SK-N-SH (cell line): ENCODE measurements at regions not wholly inside any gene's neighbourhood (a gene's known extent, or its start where the extent isn't known, plus 50 kb on each side); places are given as distances from the start of the nearest gene placed in this dataset.

Experiments used
- CTCF ChIP-seq: fragments of 200-600 bp; sonication (generic); IDR thresholded peaks from 2 replicates; pipeline ENCODE4 v1.6.1; 2017; ENCODE audit warnings: antibody characterized with exemption, mild to moderate bottlenecking, moderate library complexity
- EP300 ChIP-seq, 2 experiments: IDR thresholded peaks; 2 replicates each; pipeline versions ENCODE4 v1.4.0 to v1.6.1; 2012; ENCODE audit warnings: borderline replicate concordance in 1 of 2, low read depth in 1 of 2, low read length in 1 of 2
- GABPA ChIP-seq: IDR thresholded peaks from 2 replicates; pipeline ENCODE4 v1.4.0; 2012; ENCODE audit warnings: low read depth, mild to moderate bottlenecking
- IRF3 ChIP-seq: fragments of 150-350 bp; IDR thresholded peaks from 2 replicates; pipeline ENCODE4 v1.6.1; 2016; ENCODE audit warnings: mild to moderate bottlenecking, low read depth, low read length
- JUND ChIP-seq: IDR thresholded peaks from 2 replicates; pipeline ENCODE4 v1.4.0; 2012
- MAX ChIP-seq: IDR thresholded peaks from 2 replicates; pipeline ENCODE4 v1.4.0; 2012; ENCODE audit warnings: low read depth
- NRF1 ChIP-seq: IDR thresholded peaks from 2 replicates; pipeline ENCODE4 v1.6.1; 2012; ENCODE audit warnings: low read depth, mild to moderate bottlenecking, low read length
- PBX3 ChIP-seq: IDR thresholded peaks from 2 replicates; pipeline ENCODE4; 2012
- POLR2AphosphoS5 ChIP-seq: IDR thresholded peaks from 2 replicates; pipeline ENCODE4 v1.6.1; 2012; ENCODE audit warnings: low read depth, low read length
- RCOR1 ChIP-seq: fragments of 150-350 bp; IDR thresholded peaks from 2 replicates; pipeline ENCODE4 v1.6.1; 2017; ENCODE audit warnings: antibody characterized with exemption, low read length
- TAF1 ChIP-seq: IDR thresholded peaks from 2 replicates; pipeline ENCODE4 v1.6.1; 2012; ENCODE audit warnings: low read depth, mild to moderate bottlenecking, low read length, moderate library complexity, borderline replicate concordance
- TCF12 ChIP-seq: IDR thresholded peaks from 2 replicates; pipeline ENCODE4 v1.4.0; 2012

GRCh38 chr16:14334366-14335080 is 263.4 kb downstream of the MRTFB start:
- TF ChIP-seq TCF12 = no peak
- TF ChIP-seq TAF1 = no peak
- no peak for TF ChIP-seq JUND
- no peak for TF ChIP-seq CTCF
- TF ChIP-seq RCOR1 = no peak
- no peak for TF ChIP-seq NRF1
- no peak for TF ChIP-seq POLR2AphosphoS5
- TF ChIP-seq GABPA = no peak
- no peak for TF ChIP-seq PBX3
- TF ChIP-seq MAX = no peak
- TF ChIP-seq IRF3 = no peak
- no peak for TF ChIP-seq EP300 (IDR thresholded peaks at IDR 0.05; ENCODE audit: borderline replicate concordance in 1 of 2, low read depth in 1 of 2, low read length in 1 of 2)
